IMR-90 (cell line): ENCODE measurements at regions not wholly inside any gene's neighbourhood (a gene's known extent, or its start where the extent isn't known, plus 50 kb on each side); places are given as distances from the start of the nearest gene placed in this dataset.

Source experiments
- ATAC-seq: fragments of 200-7000 bp; cut with Tn5 transposase; 2 replicates; pipeline ENCODE4 v1.9.1; 2020; ENCODE audit warnings: low read depth, mild to moderate bottlenecking, moderate library complexity
- BruUV-seq: library from RNA; stranded (reverse); fragments of 400-500 nt; replicated peaks from 2 replicates; lab custom pipeline; 2021; lab: Mats Ljungman, UMichigan
- CTCF ChIA-PET: fragments of 300-600 bp; formaldehyde crosslinking; extraction: SDS; loops from one replicate; lab custom pipeline; 2021; ENCODE audit warnings: antibody characterized with exemption; lab: Yijun Ruan, JAX
- POLR2A ChIA-PET: fragments of 300-600 bp; sonication (Branson Sonifier 250); formaldehyde crosslinking; loops from one replicate; lab custom pipeline; 2022; ENCODE audit warnings: antibody characterized with exemption; ENCODE audit not compliant: unreplicated experiment; lab: Charles Lee
- DNase-seq: peaks from one replicate; pipeline ENCODE4 v3.0.0; 2013
- H2AFZ ChIP-seq: replicated peaks from 2 replicates; pipeline ENCODE3; 2013; ENCODE audit warnings: low read length, mild to moderate bottlenecking; ENCODE audit not compliant: poor library complexity
- H2AK5ac ChIP-seq: 2 replicates; pipeline ENCODE4 v1.6.1; 2013; ENCODE audit warnings: low read depth, low read length, inconsistent platforms
- H2AK9ac ChIP-seq: replicated peaks from 2 replicates; pipeline ENCODE3; 2013; ENCODE audit warnings: mild to moderate bottlenecking, low read depth, low read length, moderate library complexity; ENCODE audit not compliant: poor library complexity
- H2BK120ac ChIP-seq: 2 replicates; pipeline ENCODE4 v1.6.1; 2013; ENCODE audit warnings: low read depth, low read length, inconsistent platforms
- H2BK15ac ChIP-seq: 3 replicates; pipeline ENCODE4 v1.6.1; 2013; ENCODE audit warnings: low read depth, low read length, inconsistent platforms
- H2BK20ac ChIP-seq: 2 replicates; pipeline ENCODE4 v1.6.1; 2013; ENCODE audit warnings: low read depth, mild to moderate bottlenecking, inconsistent platforms, low read length, moderate library complexity
- H2BK5ac ChIP-seq: 2 replicates; pipeline ENCODE4 v1.6.1; 2013; ENCODE audit warnings: mild to moderate bottlenecking, low read depth, low read length, inconsistent platforms; ENCODE audit not compliant: poor library complexity, severe bottlenecking
- H3K14ac ChIP-seq: replicated peaks from 2 replicates; pipeline ENCODE4 v1.6.1; 2013; ENCODE audit warnings: low read depth, low read length, inconsistent platforms
- H3K18ac ChIP-seq: 2 replicates; pipeline ENCODE4 v1.6.1; 2013; ENCODE audit warnings: low read depth, low read length, control low read depth
- H3K23ac ChIP-seq: 2 replicates; pipeline ENCODE4 v1.6.1; 2013; ENCODE audit warnings: low read depth, low read length, inconsistent platforms
- H3K27ac ChIP-seq: 2 replicates; pipeline ENCODE4 v1.5.1; 2013; ENCODE audit warnings: mild to moderate bottlenecking, control low read depth, low read length; ENCODE audit not compliant: insufficient read depth
- H3K27me3 ChIP-seq: 2 replicates; pipeline ENCODE4 v1.6.1; 2013; ENCODE audit warnings: low read length; ENCODE audit not compliant: control insufficient read depth, insufficient read depth
- H3K36me3 ChIP-seq: 2 replicates; pipeline ENCODE4 v1.6.1; 2013; ENCODE audit warnings: low read length, mixed read lengths; ENCODE audit not compliant: control insufficient read depth, insufficient read depth
- H3K4ac ChIP-seq: 2 replicates; pipeline ENCODE4 v1.6.1; 2013; ENCODE audit warnings: low read depth, low read length, inconsistent platforms
- H3K4me1 ChIP-seq: 2 replicates; pipeline ENCODE4 v1.6.1; 2013; ENCODE audit warnings: low read length, mixed read lengths; ENCODE audit not compliant: control insufficient read depth, insufficient read depth
- H3K4me2 ChIP-seq: 2 replicates; pipeline ENCODE4 v1.6.1; 2013; ENCODE audit warnings: low read depth, mild to moderate bottlenecking, control low read depth, low read length, moderate library complexity
- H3K4me3 ChIP-seq: 2 replicates; pipeline ENCODE4 v1.5.1; 2013; ENCODE audit warnings: low read depth, mild to moderate bottlenecking, control low read depth, low read length, moderate library complexity; ENCODE audit not compliant: insufficient read depth
- H3K56ac ChIP-seq: 2 replicates; pipeline ENCODE4 v1.6.1; 2013; ENCODE audit warnings: low read length, inconsistent platforms; ENCODE audit not compliant: insufficient read depth; ENCODE audit errors: extremely low read depth
- H3K79me1 ChIP-seq, 2 experiments: 2 replicates each; pipeline ENCODE4 v1.6.1; 2013; ENCODE audit warnings: low read length in 2 of 2, inconsistent platforms in 1 of 2, low read depth in 1 of 2
- H3K9ac ChIP-seq: 2 replicates; pipeline ENCODE4 v1.6.1; 2013; ENCODE audit warnings: low read depth, low read length, control low read depth
- H3K9me1 ChIP-seq: 2 replicates; pipeline ENCODE4 v1.6.1; 2013; ENCODE audit warnings: low read length, inconsistent platforms; ENCODE audit not compliant: insufficient read depth
- H3K9me3 ChIP-seq: 2 replicates; pipeline ENCODE4 v1.6.1; 2013; ENCODE audit warnings: low read length; ENCODE audit not compliant: control insufficient read depth, insufficient read depth
- H4K20me1 ChIP-seq: 2 replicates; pipeline ENCODE4 v1.6.1; 2013; ENCODE audit warnings: low read length, inconsistent platforms; ENCODE audit not compliant: insufficient read depth
- H4K5ac ChIP-seq: 2 replicates; pipeline ENCODE4 v1.6.1; 2013; ENCODE audit warnings: mild to moderate bottlenecking, low read depth, low read length, control low read depth
- H4K8ac ChIP-seq, 2 experiments: 2 replicates each; pipeline ENCODE4 v1.6.1; 2013; ENCODE audit warnings: low read depth in 2 of 2, low read length in 2 of 2, control low read depth in 1 of 2, inconsistent platforms in 1 of 2
- H4K91ac ChIP-seq: 2 replicates; pipeline ENCODE4 v1.6.1; 2013; ENCODE audit warnings: low read depth, low read length, inconsistent platforms; ENCODE audit not compliant: insufficient read depth
- BHLHE40 ChIP-seq: fragments of 150-350 bp; IDR thresholded peaks from 2 replicates; pipeline ENCODE4 v1.6.1; 2016; ENCODE audit warnings: mild to moderate bottlenecking, low read depth, low read length
- CHD1 ChIP-seq: IDR thresholded peaks from 2 replicates; pipeline ENCODE4 v1.6.1; 2012; ENCODE audit warnings: low read depth, low read length, improper control_type of control experiment
- ELK1 ChIP-seq: fragments of 150-350 bp; IDR thresholded peaks from 2 replicates; pipeline ENCODE4 v1.6.1; 2016; ENCODE audit warnings: low read depth, mild to moderate bottlenecking, low read length, moderate library complexity, borderline replicate concordance
- FOS ChIP-seq: fragments of 150-350 bp; IDR thresholded peaks from 2 replicates; pipeline ENCODE4 v1.6.1; 2016; ENCODE audit warnings: low read depth, low read length
- MAFK ChIP-seq: IDR thresholded peaks from 2 replicates; pipeline ENCODE4 v1.6.1; 2012; ENCODE audit warnings: low read depth, low read length, improper control_type of control experiment
- MXI1 ChIP-seq: IDR thresholded peaks from 2 replicates; pipeline ENCODE4 v1.6.1; 2012; ENCODE audit warnings: low read depth, mild to moderate bottlenecking, low read length, moderate library complexity, borderline replicate concordance
- NFE2L2 ChIP-seq: fragments of 150-350 bp; IDR thresholded peaks from 2 replicates; pipeline ENCODE4 v1.6.1; 2016; ENCODE audit warnings: low read depth, mild to moderate bottlenecking, low read length
- POLR2A ChIP-seq: IDR thresholded peaks from 2 replicates; pipeline ENCODE4 v1.6.1; 2012; ENCODE audit warnings: mild to moderate bottlenecking, low read depth, low read length
- RCOR1 ChIP-seq: IDR thresholded peaks from 2 replicates; pipeline ENCODE4 v1.6.1; 2012; ENCODE audit warnings: mild to moderate bottlenecking, low read length, improper control_type of control experiment; ENCODE audit not compliant: insufficient replicate concordance
- RFX5 ChIP-seq: IDR thresholded peaks from 2 replicates; pipeline ENCODE4 v1.8.0; 2012; ENCODE audit warnings: low read depth, mild to moderate bottlenecking, low read length, moderate library complexity
- USF2 ChIP-seq: fragments of 150-350 bp; IDR thresholded peaks from 2 replicates; pipeline ENCODE4 v1.6.1; 2017; ENCODE audit warnings: mild to moderate bottlenecking, antibody characterized with exemption, low read length, low read depth
- dilution Hi-C: fragments of 300-500 bp; cut with HindIII; formaldehyde crosslinking; loops from one replicate; pipeline ENCODE4 v1.14.3; 2018; ENCODE audit warnings: low sequenced_read_pairs; ENCODE audit not compliant: unreplicated experiment
- in situ Hi-C: fragments of 300-500 bp; cut with MboI; formaldehyde crosslinking; loops from 3 replicates; pipeline ENCODE4 v1.14.3; 2019; ENCODE audit warnings: low sequenced_read_pairs, inconsistent platforms, mixed read lengths
- intact Hi-C: fragments of 100-400 bp; cut with micrococcal nuclease; formaldehyde crosslinking; loops from 2 replicates; pipeline ENCODE4 v1.10.0; 2022

- Histone ChIP-seq H3K4me3 (no peak overlapping the region), H2BK120ac (no peak overlapping the region), H3K9ac (no peak overlapping the region), H3K9me3 (no peaks in the 10 kb centered on the region), H3K4me2 (no peak overlapping the region), H3K79me1 (no peaks in the 10 kb centered on the region), H2BK5ac (no peak overlapping the region), H2BK15ac (no peak overlapping the region), H2AFZ (no peak overlapping the region), H3K4me1 (peaks cover 1% of the 10 kb centered on the region; the same call in 1 of the 2 replicates), H4K5ac (no peak overlapping the region), H3K9me1 (no peaks in the 10 kb centered on the region), H4K20me1 (no peaks in the 10 kb centered on the region), H3K56ac (no peak overlapping the region), H3K18ac (no peak overlapping the region), H3K27ac (no peak overlapping the region), H3K27me3 (no peaks in the 10 kb centered on the region), H2BK20ac (no peak overlapping the region), H2AK9ac (no peak overlapping the region), H4K91ac (no peak overlapping the region), H3K36me3 (no peaks in the 10 kb centered on the region), H3K23ac (no peak overlapping the region), H3K14ac (no peak overlapping the region), H3K4ac (no peak overlapping the region), H2AK5ac (no peak overlapping the region), H4K8ac (no peak overlapping the region)
- TF ChIP-seq MXI1 (no peak), ELK1 (no peak), FOS (no peak), RFX5 (no peak), NFE2L2 (no peak), POLR2A (no peak), MAFK (no peak), BHLHE40 (no peak), USF2 (no peak), RCOR1 (no peak), CHD1 (no peak)
- dilution Hi-C loops, result no loop called here
- POLR2A ChIA-PET, result no interaction called here
- CTCF ChIA-PET, result no interaction called here
- no TSS peak for BruUV-seq
- in situ Hi-C loops, result no loop called here
- intact Hi-C loops, result no loop called here
- ATAC-seq (no peak), DNase-seq (no peak)
Observed at GRCh38 chr4:60502733-60503132, 697.4 kb upstream of the ADGRL3 start.
